Neural cell (in vitro differentiated cells): ENCODE measurements at regions not wholly inside any gene's neighbourhood (a gene's known extent, or its start where the extent isn't known, plus 50 kb on each side); places are given as distances from the start of the nearest gene placed in this dataset.
"Not testable (repeated sequence)": the region's sequence is repeated elsewhere in the genome, so short reads cannot be mapped to it uniquely, and the experiment has no call there.

ENCODE experiments used
- CTCF ChIP-seq: fragments of 450-650 bp; IDR thresholded peaks from 2 replicates; pipeline ENCODE4 v1.5.1; 2014; ENCODE audit warnings: antibody characterized with exemption, mild to moderate bottlenecking, moderate library complexity; ENCODE audit not compliant: poor library complexity, severe bottlenecking
- EP300 ChIP-seq: fragments of 450-650 bp; conservative IDR thresholded peaks from 2 replicates; pipeline ENCODE4 v1.6.1; 2014; ENCODE audit warnings: antibody characterized with exemption, mild to moderate bottlenecking, moderate library complexity; ENCODE audit not compliant: poor library complexity, severe bottlenecking
- EZH2 ChIP-seq: fragments of 200-600, 300-800 bp; shearing (Covaris generic), sonication (generic); IDR thresholded peaks from 2 replicates; pipeline ENCODE4 v1.6.1; 2014; ENCODE audit warnings: antibody characterized with exemption, low read length, borderline replicate concordance, mild to moderate bottlenecking; ENCODE audit not compliant: insufficient read depth, poor library complexity, severe bottlenecking
- MXI1 ChIP-seq: fragments of 450-650 bp; conservative IDR thresholded peaks from 2 replicates; pipeline ENCODE4 v1.6.1; 2014; ENCODE audit warnings: antibody characterized with exemption, mild to moderate bottlenecking; ENCODE audit not compliant: poor library complexity, severe bottlenecking
- TAF1 ChIP-seq: IDR thresholded peaks from 2 replicates; pipeline ENCODE4 v1.6.1; 2012; ENCODE audit warnings: low read depth

DNA sequence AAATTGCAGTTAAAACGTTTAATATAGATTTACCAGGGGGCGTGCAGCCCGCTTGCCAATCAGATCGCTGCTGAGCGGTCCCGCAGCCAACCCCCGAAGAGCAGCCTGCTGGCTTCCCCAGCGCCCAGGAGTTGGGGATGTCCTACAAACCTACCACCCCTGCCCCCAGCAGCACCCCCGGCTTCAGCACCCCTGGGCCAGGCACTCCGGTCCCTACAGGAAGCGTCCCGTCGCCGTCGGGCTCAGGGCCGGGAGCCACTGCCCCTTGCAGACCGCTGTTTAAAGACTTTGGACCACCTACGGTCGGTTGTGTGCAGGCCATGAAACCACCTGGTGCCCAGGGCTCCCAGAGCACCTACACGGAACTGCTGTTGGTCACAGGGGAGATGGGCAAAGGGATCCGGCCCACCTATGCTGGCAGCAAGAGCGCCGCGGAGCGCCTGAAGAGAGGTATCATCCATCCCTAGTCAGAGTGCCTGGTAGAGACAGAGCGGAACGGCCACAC lies 1654.9 kb downstream of the SPATA31A7 start:
- TF ChIP-seq TAF1, CTCF, MXI1, EP300, EZH2: not testable (repeated sequence)
